Large intestine (tissue), 3 donors: ENCODE measurements at regions not wholly inside any gene's neighbourhood (a gene's known extent, or its start where the extent isn't known, plus 50 kb on each side); places are given as distances from the start of the nearest gene placed in this dataset.
"Not testable (repeated sequence)": the region's sequence is repeated elsewhere in the genome, so short reads cannot be mapped to it uniquely, and the experiment has no call there.

Experiments
- DNase-seq, 2 donors: peaks; one replicate each; pipeline versions ENCODE4 v3.0.0 to v3.0.0-alpha.2; 2013
- H3K27ac ChIP-seq: one replicate; pipeline ENCODE4 v1.5.1; 2013; ENCODE audit warnings: low read length
- H3K27me3 ChIP-seq: 2 replicates; pipeline ENCODE4 v1.6.1; 2013; ENCODE audit warnings: low read length; ENCODE audit not compliant: control insufficient read depth, insufficient read depth
- H3K36me3 ChIP-seq: 2 replicates; pipeline ENCODE4 v1.6.1; 2013; ENCODE audit warnings: low read length; ENCODE audit not compliant: control insufficient read depth, insufficient read depth
- H3K4me1 ChIP-seq: one replicate; pipeline ENCODE4 v1.6.1; 2013; ENCODE audit warnings: low read length; ENCODE audit not compliant: control insufficient read depth, insufficient read depth
- H3K4me3 ChIP-seq: one replicate; pipeline ENCODE4 v1.5.1; 2013; ENCODE audit warnings: low read length
- H3K9me3 ChIP-seq: one replicate; pipeline ENCODE4 v1.6.1; 2013; ENCODE audit warnings: mild to moderate bottlenecking, low read depth, low read length, moderate library complexity; ENCODE audit not compliant: control insufficient read depth
- WGBS: methylation state at CpG from one replicate; pipeline ENCODE4 v1.1.5; 2013; ENCODE audit warnings: low lambda C conversion rate; ENCODE audit not compliant: insufficient coverage; 5-methylcytosine and 5-hydroxymethylcytosine counted together

- H3K36me3 ChIP-seq: no peaks in the 10 kb centered on the region
- H3K4me3 ChIP-seq: no peak overlapping the region
- no CpG with 5 or more reads among the region's 2 CpGs for WGBS
- H3K9me3 ChIP-seq: no peaks in the 10 kb centered on the region
- DNase-seq: no peak
- no peaks in the 10 kb centered on the region for H3K4me1 ChIP-seq
- H3K27ac ChIP-seq: no peak overlapping the region
- H3K27me3 ChIP-seq: no peaks in the 10 kb centered on the region
Measured at GRCh38 chr5:163350083-163350482, 87.3 kb upstream of the CCNG1 start.

GRCh38 chr5:163352531-163352930 is 84.9 kb upstream of the CCNG1 start:
- no peak overlapping the region for H3K27ac ChIP-seq
- no peaks in the 10 kb centered on the region for H3K27me3 ChIP-seq
- peaks cover 6% of the 10 kb centered on the region for H3K9me3 ChIP-seq
- no peaks in the 10 kb centered on the region for H3K4me1 ChIP-seq
- no peak overlapping the region for H3K4me3 ChIP-seq
- DNase-seq: no peak
- no CpG with 5 or more reads among the region's 1 CpG for whole genome bisulfite sequencing
- H3K36me3 ChIP-seq: no peaks in the 10 kb centered on the region

- H3K4me1 ChIP-seq, H3K27ac ChIP-seq, H3K36me3 ChIP-seq, H3K27me3 ChIP-seq, H3K9me3 ChIP-seq, H3K4me3 ChIP-seq, DNase-seq: not testable (repeated sequence)
- WGBS: no CpG with 5 or more reads among the region's 21 CpGs
Measured at GRCh38 chr5:163355811-163356210, 81.6 kb upstream of the CCNG1 start.

GRCh38 chr5:163357636-163358035 is 79.8 kb upstream of the CCNG1 start:
- Histone ChIP-seq H3K4me1 (no peaks in the 10 kb centered on the region), H3K27me3 (no peaks in the 10 kb centered on the region), H3K27ac (no peak overlapping the region), H3K4me3 (no peak overlapping the region), H3K36me3 (no peaks in the 10 kb centered on the region), H3K9me3 (peaks cover 6% of the 10 kb centered on the region)
- no CpG with 5 or more reads among the region's 2 CpGs for WGBS
- DNase-seq: no peak

GRCh38 chr5:163360656-163361055 is 76.7 kb upstream of the CCNG1 start:
- WGBS: 60% methylated on average over 1 of the region's 3 CpGs
- H3K4me3 ChIP-seq: no peak overlapping the region
- no peaks in the 10 kb centered on the region for H3K27me3 ChIP-seq
- H3K27ac ChIP-seq: no peak overlapping the region
- H3K36me3 ChIP-seq: no peaks in the 10 kb centered on the region
- no peak for DNase-seq
- H3K9me3 ChIP-seq: peaks cover 13% of the 10 kb centered on the region
- no peaks in the 10 kb centered on the region for H3K4me1 ChIP-seq

GRCh38 chr5:163361450-163361849 is 75.9 kb upstream of the CCNG1 start:
- Histone ChIP-seq H3K9me3 (peaks cover 9% of the 10 kb centered on the region), H3K27me3 (no peaks in the 10 kb centered on the region), H3K4me1 (no peaks in the 10 kb centered on the region), H3K4me3 (no peak overlapping the region), H3K27ac (no peak overlapping the region), H3K36me3 (no peaks in the 10 kb centered on the region)
- no peak for DNase-seq
- no CpG with 5 or more reads among the region's 1 CpG for WGBS

GRCh38 chr5:163362840-163363371 is 74.5 kb upstream of the CCNG1 start:
- no peaks in the 10 kb centered on the region for H3K36me3 ChIP-seq
- H3K4me1 ChIP-seq: no peaks in the 10 kb centered on the region
- peak; percentile 9 to 57 for DNase-seq
- no peak overlapping the region for H3K4me3 ChIP-seq
- H3K9me3 ChIP-seq: peaks cover 9% of the 10 kb centered on the region
- no peaks in the 10 kb centered on the region for H3K27me3 ChIP-seq
- no CpG with 5 or more reads among the region's 2 CpGs for WGBS
- no peak overlapping the region for H3K27ac ChIP-seq

- Histone ChIP-seq H3K36me3 (no peaks in the 10 kb centered on the region), H3K27me3 (no peaks in the 10 kb centered on the region), H3K4me3 (no peak overlapping the region), H3K4me1 (no peaks in the 10 kb centered on the region), H3K9me3 (peaks cover 9% of the 10 kb centered on the region), H3K27ac (no peak overlapping the region)
- no peak for DNase-seq
- WGBS: no CpG with 5 or more reads among the region's 1 CpG
Measured at GRCh38 chr5:163363389-163363788, 74.0 kb upstream of the CCNG1 start.

- no peaks in the 10 kb centered on the region for H3K27me3 ChIP-seq
- no peak overlapping the region for H3K27ac ChIP-seq
- peaks cover 16% of the 10 kb centered on the region for H3K9me3 ChIP-seq
- no peak for DNase-seq
- no peaks in the 10 kb centered on the region for H3K36me3 ChIP-seq
- H3K4me1 ChIP-seq: no peaks in the 10 kb centered on the region
- no peak overlapping the region for H3K4me3 ChIP-seq
Measured at GRCh38 chr5:163366757-163367156, 70.6 kb upstream of the CCNG1 start.

- no peak for DNase-seq
- H3K4me1 ChIP-seq: peaks cover 3% of the 10 kb centered on the region
- no CpG with 5 or more reads among the region's 1 CpG for WGBS
- no peak overlapping the region for H3K27ac ChIP-seq
- H3K27me3 ChIP-seq: no peaks in the 10 kb centered on the region
- H3K4me3 ChIP-seq: no peak overlapping the region
- peaks cover 13% of the 10 kb centered on the region for H3K9me3 ChIP-seq
- no peaks in the 10 kb centered on the region for H3K36me3 ChIP-seq
Measured at GRCh38 chr5:163369776-163370385, 67.5 kb upstream of the CCNG1 start.

GRCh38 chr5:163373436-163374084 is 63.8 kb upstream of the CCNG1 start:
- peak; percentile 13 to 74 for DNase-seq
- H3K36me3 ChIP-seq: no peaks in the 10 kb centered on the region
- peak overlapping the region; percentile 15 for H3K27ac ChIP-seq
- no peak overlapping the region for H3K4me3 ChIP-seq
- H3K27me3 ChIP-seq: no peaks in the 10 kb centered on the region
- H3K9me3 ChIP-seq: peaks cover 7% of the 10 kb centered on the region
- H3K4me1 ChIP-seq: peaks cover 3% of the 10 kb centered on the region
- WGBS: 0% methylated on average over 1 of the region's 2 CpGs
